Mesodermal cell (in vitro differentiated cells): ENCODE measurements at regions not wholly inside any gene's neighbourhood (a gene's known extent, or its start where the extent isn't known, plus 50 kb on each side); places are given as distances from the start of the nearest gene placed in this dataset.

ENCODE experiments used
- H3K27ac ChIP-seq: 2 replicates; pipeline ENCODE4 v1.7.0; 2013; ENCODE audit warnings: mild to moderate bottlenecking, low read depth, low read length, moderate library complexity; ENCODE audit not compliant: severe bottlenecking
- H3K36me3 ChIP-seq: 2 replicates; pipeline ENCODE4 v1.7.1; 2013; ENCODE audit warnings: mild to moderate bottlenecking, low read length, moderate library complexity; ENCODE audit not compliant: control insufficient read depth, insufficient read depth
- H3K4me1 ChIP-seq: one replicate; pipeline ENCODE4 v1.7.1; 2013; ENCODE audit warnings: mild to moderate bottlenecking, low read length; ENCODE audit not compliant: insufficient read depth, control insufficient read depth, poor library complexity, severe bottlenecking
- H3K4me3 ChIP-seq: 2 replicates; pipeline ENCODE4 v1.7.0; 2013; ENCODE audit warnings: low read length, control low read depth, mild to moderate bottlenecking; ENCODE audit not compliant: insufficient read depth, poor library complexity, severe bottlenecking; ENCODE audit errors: extremely low read depth
- H3K9me3 ChIP-seq: 2 replicates; pipeline ENCODE4 v1.7.1; 2013; ENCODE audit warnings: mild to moderate bottlenecking, low read length, moderate library complexity; ENCODE audit not compliant: control insufficient read depth
- WGBS, 2 experiments: methylation state at CpG; one replicate each; pipeline ENCODE4 v1.1.5; 2013; ENCODE audit warnings: missing lambda C conversion rate in 2 of 2; ENCODE audit not compliant: insufficient coverage in 2 of 2; 5-methylcytosine and 5-hydroxymethylcytosine counted together

GRCh38 chr4:117428536-117428935 is 343.2 kb upstream of the TRAM1L1 start:
- WGBS, 2 experiments, result 71% methylated on average over 1 of the region's 1 CpG; no CpG with 5 or more reads in 1 of the 2 experiments
- H3K4me1 ChIP-seq, result no peaks in the 10 kb centered on the region
- H3K36me3 ChIP-seq, result no peaks in the 10 kb centered on the region
- no peak overlapping the region for H3K27ac ChIP-seq
- no peak overlapping the region for H3K4me3 ChIP-seq
- no peaks in the 10 kb centered on the region for H3K9me3 ChIP-seq

GRCh38 chr4:117429061-117429460 is 343.7 kb upstream of the TRAM1L1 start:
- Histone ChIP-seq H3K4me3 (no peak overlapping the region), H3K36me3 (no peaks in the 10 kb centered on the region), H3K4me1 (no peaks in the 10 kb centered on the region), H3K9me3 (no peaks in the 10 kb centered on the region), H3K27ac (no peak overlapping the region)
- 83 to 100% methylated on average over 1 to 2 of the region's 2 CpGs for WGBS, 2 experiments

- H3K36me3 ChIP-seq, result no peaks in the 10 kb centered on the region
- no peak overlapping the region for H3K27ac ChIP-seq
- H3K4me3 ChIP-seq, result no peak overlapping the region
- H3K4me1 ChIP-seq, result no peaks in the 10 kb centered on the region
- H3K9me3 ChIP-seq, result no peaks in the 10 kb centered on the region
- 77 to 95% methylated on average over 5 of the region's 5 CpGs for WGBS, 2 experiments
Measured at GRCh38 chr4:117429506-117429905, 344.1 kb upstream of the TRAM1L1 start.

- Histone ChIP-seq H3K36me3 (no peaks in the 10 kb centered on the region), H3K4me1 (no peaks in the 10 kb centered on the region), H3K4me3 (no peak overlapping the region), H3K27ac (no peak overlapping the region), H3K9me3 (no peaks in the 10 kb centered on the region)
- no CpG with 5 or more reads among the region's 1 CpG for WGBS, 2 experiments
Measured at GRCh38 chr4:117434424-117434823, 349.0 kb upstream of the TRAM1L1 start.

GRCh38 chr4:117447925-117448324 is 362.5 kb upstream of the TRAM1L1 start:
- Histone ChIP-seq H3K9me3 (no peaks in the 10 kb centered on the region), H3K4me1 (no peaks in the 10 kb centered on the region), H3K27ac (no peak overlapping the region), H3K36me3 (no peaks in the 10 kb centered on the region), H3K4me3 (no peak overlapping the region)
- 92 to 94% methylated on average over 1 to 2 of the region's 2 CpGs for WGBS, 2 experiments

- no peaks in the 10 kb centered on the region for H3K36me3 ChIP-seq
- H3K4me3 ChIP-seq, result no peak overlapping the region
- H3K27ac ChIP-seq, result no peak overlapping the region
- H3K4me1 ChIP-seq, result no peaks in the 10 kb centered on the region
- 83% methylated on average over 1 of the region's 1 CpG; no CpG with 5 or more reads in 1 of the 2 experiments for WGBS, 2 experiments
- H3K9me3 ChIP-seq, result no peaks in the 10 kb centered on the region
Measured at GRCh38 chr4:117455088-117455487, 369.7 kb upstream of the TRAM1L1 start.

GRCh38 chr4:117466388-117466787 is 381.0 kb upstream of the TRAM1L1 start:
- H3K4me3 ChIP-seq, result no peak overlapping the region
- H3K27ac ChIP-seq, result no peak overlapping the region
- H3K4me1 ChIP-seq, result no peaks in the 10 kb centered on the region
- H3K36me3 ChIP-seq, result no peaks in the 10 kb centered on the region
- 84 to 100% methylated on average over 3 to 4 of the region's 5 CpGs for WGBS, 2 experiments
- no peaks in the 10 kb centered on the region for H3K9me3 ChIP-seq

- no peaks in the 10 kb centered on the region for H3K9me3 ChIP-seq
- H3K27ac ChIP-seq, result no peak overlapping the region
- no peaks in the 10 kb centered on the region for H3K36me3 ChIP-seq
- no peak overlapping the region for H3K4me3 ChIP-seq
- H3K4me1 ChIP-seq, result no peaks in the 10 kb centered on the region
- WGBS, 2 experiments, result 83 to 100% methylated on average over 1 of the region's 2 CpGs
Measured at GRCh38 chr4:117467404-117467803, 382.0 kb upstream of the TRAM1L1 start.

- H3K36me3 ChIP-seq, result no peaks in the 10 kb centered on the region
- H3K9me3 ChIP-seq, result no peaks in the 10 kb centered on the region
- no peak overlapping the region for H3K4me3 ChIP-seq
- no peaks in the 10 kb centered on the region for H3K4me1 ChIP-seq
- no peak overlapping the region for H3K27ac ChIP-seq
Measured at GRCh38 chr4:117474987-117475386, 389.6 kb upstream of the TRAM1L1 start.

- H3K4me1 ChIP-seq, result no peaks in the 10 kb centered on the region
- H3K4me3 ChIP-seq, result no peak overlapping the region
- no peak overlapping the region for H3K27ac ChIP-seq
- 83% methylated on average over 1 of the region's 2 CpGs; no CpG with 5 or more reads in 1 of the 2 experiments for WGBS, 2 experiments
- no peaks in the 10 kb centered on the region for H3K9me3 ChIP-seq
- H3K36me3 ChIP-seq, result no peaks in the 10 kb centered on the region
Measured at GRCh38 chr4:117477925-117478324, 392.5 kb upstream of the TRAM1L1 start.

- H3K4me3 ChIP-seq, result no peak overlapping the region
- H3K4me1 ChIP-seq, result no peaks in the 10 kb centered on the region
- H3K36me3 ChIP-seq, result no peaks in the 10 kb centered on the region
- no peaks in the 10 kb centered on the region for H3K9me3 ChIP-seq
- no peak overlapping the region for H3K27ac ChIP-seq
Measured at GRCh38 chr4:117478702-117479101, 393.3 kb upstream of the TRAM1L1 start.

GRCh38 chr4:117479673-117480072 is 394.3 kb upstream of the TRAM1L1 start:
- Histone ChIP-seq H3K4me1 (no peaks in the 10 kb centered on the region), H3K9me3 (no peaks in the 10 kb centered on the region), H3K27ac (no peak overlapping the region), H3K36me3 (no peaks in the 10 kb centered on the region), H3K4me3 (no peak overlapping the region)
- WGBS, 2 experiments, result 45 to 67% methylated on average over 2 to 3 of the region's 6 CpGs
